H1 (cell line): ENCODE measurements at regions not wholly inside any gene's neighbourhood (a gene's known extent, or its start where the extent isn't known, plus 50 kb on each side); places are given as distances from the start of the nearest gene placed in this dataset.

Experiments used
- CREB1 ChIP-seq: IDR thresholded peaks from 2 replicates; pipeline ENCODE4 v1.6.1; 2012; ENCODE audit warnings: inconsistent platforms
- CTBP2 ChIP-seq: IDR thresholded peaks from 2 replicates; pipeline ENCODE4 v1.7.0; 2011; ENCODE audit warnings: borderline replicate concordance, mild to moderate bottlenecking, moderate library complexity, mixed read lengths, low read length; ENCODE audit not compliant: insufficient read depth, insufficient read length
- EGR1 ChIP-seq: IDR thresholded peaks from 2 replicates; pipeline ENCODE4 v1.6.1; 2011; ENCODE audit warnings: low read depth, low read length, borderline replicate concordance
- EP300 ChIP-seq, 2 experiments: IDR thresholded peaks; 1 replicate in 1 of 2; 2 replicates in 1 of 2; pipeline ENCODE4 v1.6.1; 2011 to 2012; ENCODE audit warnings: low read depth in 2 of 2, low read length in 2 of 2, mild to moderate bottlenecking in 2 of 2, borderline replicate concordance in 1 of 2, inconsistent platforms in 1 of 2, moderate library complexity in 1 of 2
- PHF8 ChIP-seq: fragments of 200-600 bp; sonication (generic); conservative IDR thresholded peaks from 2 replicates; pipeline ENCODE4 v1.7.1; 2012; ENCODE audit warnings: low read depth, mild to moderate bottlenecking, inconsistent platforms, low read length, moderate library complexity
- RFX5 ChIP-seq: IDR thresholded peaks from 2 replicates; pipeline ENCODE4 v1.6.1; 2011; ENCODE audit warnings: low read depth, low read length, improper control_type of control experiment, borderline replicate concordance
- TBP ChIP-seq: IDR thresholded peaks from 2 replicates; pipeline ENCODE4 v1.6.1; 2011; ENCODE audit warnings: low read depth, low read length, improper control_type of control experiment

DNA sequence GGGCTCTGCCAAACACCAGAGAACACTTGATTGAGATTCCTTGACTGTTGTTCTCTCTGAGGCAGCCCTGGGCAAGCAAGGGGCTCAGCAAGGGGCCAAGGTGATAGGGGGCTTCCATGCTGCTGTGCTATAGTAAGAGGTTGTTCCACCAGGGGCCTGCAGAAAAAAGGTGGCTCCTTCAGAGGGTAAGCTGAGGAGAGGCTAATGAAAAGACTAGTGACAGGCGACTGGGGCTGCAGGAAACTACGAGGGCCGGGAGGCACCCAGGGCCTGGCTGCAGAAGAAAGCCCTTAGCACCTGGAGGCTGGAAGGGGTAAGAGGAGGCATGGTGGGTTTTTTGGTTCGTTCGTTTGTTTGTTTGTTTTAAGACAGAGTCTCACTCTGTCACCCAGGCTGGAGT, 88.0 kb upstream of the CTNNA1 start (continued):
- TF ChIP-seq CREB1 (no peak), EGR1 (no peak), RFX5 (no peak), TBP (no peak), PHF8 (no peak), CTBP2 (no peak), EP300 (IDR thresholded peaks at IDR 0.05; ENCODE audit: borderline replicate concordance in 1 of 2, low read depth in 2 of 2, low read length in 2 of 2) (no peak)
